ENCODE measurements at regions not wholly inside any gene's neighbourhood (a gene's known extent, or its start where the extent isn't known, plus 50 kb on each side); places are given as distances from the start of the nearest gene placed in this dataset.

GRCh38 chr2:13106302-13106701 lies 389.6 kb downstream of the TRIB2 start:
- TF ChIP-seq CTCF (IDR thresholded peaks at IDR 0.05): no peak
- TF ChIP-seq POLR2A (IDR thresholded peaks at IDR 0.05): no peak

Data from body of pancreas (tissue), 4 donors.